Type B pancreatic cell (in vitro differentiated cells): ENCODE measurements at regions not wholly inside any gene's neighbourhood (a gene's known extent, or its start where the extent isn't known, plus 50 kb on each side); places are given as distances from the start of the nearest gene placed in this dataset.

Experiments used
- DNase-seq: peaks from one replicate; pipeline ENCODE4 v3.0.0; 2021; ENCODE audit warnings: mixed read lengths; ENCODE audit not compliant: unreplicated experiment; ENCODE audit errors: extremely low spot score
- H3K27ac Mint-ChIP-seq: 2 replicates; pipeline ENCODE4 v1.8.0; 2021; ENCODE audit warnings: mild to moderate bottlenecking, mixed read lengths
- H3K27me3 Mint-ChIP-seq: 2 replicates; pipeline ENCODE4 v1.8.0; 2021; ENCODE audit warnings: mixed read lengths
- H3K36me3 Mint-ChIP-seq: 2 replicates; pipeline ENCODE4 v1.8.0; 2021; ENCODE audit warnings: mixed read lengths
- H3K4me1 Mint-ChIP-seq: one replicate; pipeline ENCODE4 v1.8.0; 2021; ENCODE audit warnings: mixed read lengths; ENCODE audit not compliant: unreplicated experiment
- H3K4me3 Mint-ChIP-seq: 2 replicates; pipeline ENCODE4 v1.8.0; 2021; ENCODE audit warnings: mild to moderate bottlenecking, mixed read lengths
- H3K9me3 Mint-ChIP-seq: 2 replicates; pipeline ENCODE4 v1.8.0; 2021; ENCODE audit warnings: mixed read lengths
- TF ChIP-seq, protein P1 (sequence below): fragments of 200-600 bp; sonication (generic); conservative IDR thresholded peaks from 2 replicates; pipeline ENCODE4 v1.5.0; 2021; ENCODE audit warnings: antibody characterized with exemption, mild to moderate bottlenecking

GRCh38 chr18:41244591-41245037 is 710.4 kb upstream of the PIK3C3 start:
- no peak for DNase-seq
- Mint-ChIP-seq H3K9me3 (no peaks in the 10 kb centered on the region), H3K4me1 (peaks cover 15% of the 10 kb centered on the region), H3K27me3 (no peaks in the 10 kb centered on the region), H3K36me3 (no peaks in the 10 kb centered on the region), H3K27ac (no peak overlapping the region), H3K4me3 (no peak overlapping the region)
- TF ChIP-seq, protein P1, sequence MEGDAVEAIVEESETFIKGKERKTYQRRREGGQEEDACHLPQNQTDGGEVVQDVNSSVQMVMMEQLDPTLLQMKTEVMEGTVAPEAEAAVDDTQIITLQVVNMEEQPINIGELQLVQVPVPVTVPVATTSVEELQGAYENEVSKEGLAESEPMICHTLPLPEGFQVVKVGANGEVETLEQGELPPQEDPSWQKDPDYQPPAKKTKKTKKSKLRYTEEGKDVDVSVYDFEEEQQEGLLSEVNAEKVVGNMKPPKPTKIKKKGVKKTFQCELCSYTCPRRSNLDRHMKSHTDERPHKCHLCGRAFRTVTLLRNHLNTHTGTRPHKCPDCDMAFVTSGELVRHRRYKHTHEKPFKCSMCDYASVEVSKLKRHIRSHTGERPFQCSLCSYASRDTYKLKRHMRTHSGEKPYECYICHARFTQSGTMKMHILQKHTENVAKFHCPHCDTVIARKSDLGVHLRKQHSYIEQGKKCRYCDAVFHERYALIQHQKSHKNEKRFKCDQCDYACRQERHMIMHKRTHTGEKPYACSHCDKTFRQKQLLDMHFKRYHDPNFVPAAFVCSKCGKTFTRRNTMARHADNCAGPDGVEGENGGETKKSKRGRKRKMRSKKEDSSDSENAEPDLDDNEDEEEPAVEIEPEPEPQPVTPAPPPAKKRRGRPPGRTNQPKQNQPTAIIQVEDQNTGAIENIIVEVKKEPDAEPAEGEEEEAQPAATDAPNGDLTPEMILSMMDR, result no peak

- Mint-ChIP-seq H3K27ac (no peak overlapping the region), H3K4me3 (no peak overlapping the region), H3K4me1 (no peaks in the 10 kb centered on the region), H3K36me3 (no peaks in the 10 kb centered on the region), H3K27me3 (no peaks in the 10 kb centered on the region), H3K9me3 (no peaks in the 10 kb centered on the region)
- DNase-seq, result no peak
- TF ChIP-seq, protein P1, result no peak
Observed at GRCh38 chr18:41237317-41237716, 717.7 kb upstream of the PIK3C3 start.

DNA sequence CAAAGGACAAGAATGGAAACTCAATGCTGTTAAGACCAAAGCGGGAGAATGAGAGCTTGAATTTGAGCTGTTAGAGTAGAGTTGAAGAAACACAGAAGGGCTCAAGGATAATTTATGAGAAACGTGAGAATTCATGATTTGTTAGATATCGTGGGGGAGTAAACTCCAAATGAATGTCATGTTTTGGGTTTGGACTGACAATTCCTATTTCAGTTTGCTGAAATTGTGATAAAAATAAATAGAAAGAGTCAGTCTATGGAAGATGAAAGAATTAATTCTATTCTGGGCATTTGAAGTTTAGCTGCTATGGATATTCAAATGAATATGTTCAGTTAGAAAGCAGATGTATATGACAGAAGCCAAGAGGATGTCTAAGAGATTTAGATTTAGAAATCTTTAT is 723.4 kb upstream of the PIK3C3 start:
- no peak for DNase-seq
- TF ChIP-seq, protein P1, result no peak
- no peak overlapping the region for H3K27ac Mint-ChIP-seq
- no peaks in the 10 kb centered on the region for H3K27me3 Mint-ChIP-seq
- no peaks in the 10 kb centered on the region for H3K9me3 Mint-ChIP-seq
- H3K36me3 Mint-ChIP-seq, result no peaks in the 10 kb centered on the region
- no peak overlapping the region for H3K4me3 Mint-ChIP-seq
- H3K4me1 Mint-ChIP-seq, result no peaks in the 10 kb centered on the region

- H3K9me3 Mint-ChIP-seq, result peaks cover 8% of the 10 kb centered on the region
- DNase-seq, result no peak
- no peak overlapping the region for H3K27ac Mint-ChIP-seq
- H3K4me1 Mint-ChIP-seq, result no peaks in the 10 kb centered on the region
- no peak overlapping the region for H3K4me3 Mint-ChIP-seq
- H3K27me3 Mint-ChIP-seq, result no peaks in the 10 kb centered on the region
- H3K36me3 Mint-ChIP-seq, result no peaks in the 10 kb centered on the region
- TF ChIP-seq, protein P1, result no peak
Observed at GRCh38 chr18:41227993-41228392, 727.0 kb upstream of the PIK3C3 start.

DNA sequence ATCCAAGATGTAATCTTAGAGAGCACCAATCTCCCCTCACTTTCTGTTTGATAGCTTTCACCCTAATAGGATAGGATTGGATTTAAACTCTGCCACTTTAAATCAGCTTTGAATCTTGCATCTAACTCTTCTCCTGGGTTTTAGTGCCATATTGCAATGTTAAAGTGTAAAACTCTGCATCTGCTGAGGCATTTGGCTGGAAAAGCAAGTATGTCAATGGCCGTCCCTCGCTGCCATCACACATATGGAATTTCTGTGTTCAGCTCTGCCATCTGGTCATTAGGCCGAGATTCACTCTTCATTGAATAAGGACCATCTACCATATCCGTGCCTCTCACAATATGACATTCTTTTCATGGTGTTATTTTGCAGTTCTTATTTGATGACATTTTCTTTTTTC is 728.1 kb upstream of the PIK3C3 start:
- Mint-ChIP-seq H3K4me1 (no peaks in the 10 kb centered on the region), H3K36me3 (no peaks in the 10 kb centered on the region), H3K9me3 (peaks cover 14% of the 10 kb centered on the region), H3K27me3 (no peaks in the 10 kb centered on the region), H3K4me3 (no peak overlapping the region), H3K27ac (no peak overlapping the region)
- TF ChIP-seq, protein P1, result no peak
- DNase-seq, result no peak

GRCh38 chr18:41226186-41226585 is 728.8 kb upstream of the PIK3C3 start:
- H3K27ac Mint-ChIP-seq, result no peak overlapping the region
- no peaks in the 10 kb centered on the region for H3K27me3 Mint-ChIP-seq
- no peaks in the 10 kb centered on the region for H3K4me1 Mint-ChIP-seq
- H3K9me3 Mint-ChIP-seq, result peaks cover 15% of the 10 kb centered on the region
- TF ChIP-seq, protein P1, result no peak
- DNase-seq, result no peak
- H3K4me3 Mint-ChIP-seq, result no peak overlapping the region
- no peaks in the 10 kb centered on the region for H3K36me3 Mint-ChIP-seq
